ENCODE measurements at regions not wholly inside any gene's neighbourhood (a gene's known extent, or its start where the extent isn't known, plus 50 kb on each side); places are given as distances from the start of the nearest gene placed in this dataset.

DNA sequence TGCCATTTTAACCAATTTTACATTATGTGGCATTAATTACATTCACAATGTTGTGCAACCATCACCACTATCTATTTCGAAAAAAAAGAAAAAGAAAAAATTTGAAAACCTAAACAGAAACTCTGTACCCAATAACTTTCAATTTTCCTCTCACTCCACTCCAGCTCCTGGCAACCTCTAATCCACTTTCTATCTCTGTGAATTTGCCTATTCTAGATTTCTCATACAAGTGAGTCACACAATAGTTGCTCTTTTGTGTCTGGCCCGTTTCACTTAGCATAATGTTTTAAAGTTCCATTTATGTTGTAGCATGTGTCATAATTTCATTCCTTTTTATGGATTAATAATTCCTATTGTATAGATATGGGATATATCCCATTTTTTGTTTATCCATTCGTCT, 53.3 kb upstream of the TBC1D5 start:
- DNase-seq, result no peak
- H3K27ac Mint-ChIP-seq, result no peak overlapping the region

DNA sequence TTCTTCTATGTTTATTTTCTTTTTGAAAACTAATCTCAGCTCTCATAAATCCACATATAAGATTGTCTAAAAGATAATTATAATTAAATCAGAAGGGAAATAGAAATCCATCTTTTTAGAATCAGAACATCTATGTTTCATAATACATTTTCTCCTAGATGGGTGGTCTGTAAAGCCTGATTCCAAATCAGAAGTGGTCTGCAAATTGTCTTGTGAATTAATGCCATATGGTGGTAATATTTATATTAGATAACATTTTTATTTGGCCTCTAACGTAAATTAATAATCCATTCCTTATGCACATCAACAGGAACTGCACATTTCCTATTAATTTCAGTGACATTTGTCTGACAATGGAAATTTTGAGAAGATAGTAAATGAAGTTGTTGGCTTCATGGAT, 52.8 kb upstream of the TBC1D5 start:
- peaks cover 4% of the 10 kb centered on the region for H3K27me3 Mint-ChIP-seq
- peaks cover 15% of the 10 kb centered on the region for H3K9me3 Mint-ChIP-seq
- no peak for DNase-seq
- H3K36me3 Mint-ChIP-seq (ENCODE audit: low read depth), result peaks cover 1% of the 10 kb centered on the region
- no peak overlapping the region for H3K4me3 Mint-ChIP-seq
- no peaks in the 10 kb centered on the region for H3K4me1 Mint-ChIP-seq (ENCODE audit: low read depth)
- no peak overlapping the region for H3K27ac Mint-ChIP-seq

More for the DNA sequence above, 53.3 kb upstream of the TBC1D5 start:
- Mint-ChIP-seq H3K4me1 (ENCODE audit: low read depth) (no peaks in the 10 kb centered on the region), H3K36me3 (ENCODE audit: low read depth) (peaks cover 1% of the 10 kb centered on the region), H3K27me3 (peaks cover 4% of the 10 kb centered on the region), H3K4me3 (no peak overlapping the region), H3K9me3 (peaks cover 14% of the 10 kb centered on the region)

DNA sequence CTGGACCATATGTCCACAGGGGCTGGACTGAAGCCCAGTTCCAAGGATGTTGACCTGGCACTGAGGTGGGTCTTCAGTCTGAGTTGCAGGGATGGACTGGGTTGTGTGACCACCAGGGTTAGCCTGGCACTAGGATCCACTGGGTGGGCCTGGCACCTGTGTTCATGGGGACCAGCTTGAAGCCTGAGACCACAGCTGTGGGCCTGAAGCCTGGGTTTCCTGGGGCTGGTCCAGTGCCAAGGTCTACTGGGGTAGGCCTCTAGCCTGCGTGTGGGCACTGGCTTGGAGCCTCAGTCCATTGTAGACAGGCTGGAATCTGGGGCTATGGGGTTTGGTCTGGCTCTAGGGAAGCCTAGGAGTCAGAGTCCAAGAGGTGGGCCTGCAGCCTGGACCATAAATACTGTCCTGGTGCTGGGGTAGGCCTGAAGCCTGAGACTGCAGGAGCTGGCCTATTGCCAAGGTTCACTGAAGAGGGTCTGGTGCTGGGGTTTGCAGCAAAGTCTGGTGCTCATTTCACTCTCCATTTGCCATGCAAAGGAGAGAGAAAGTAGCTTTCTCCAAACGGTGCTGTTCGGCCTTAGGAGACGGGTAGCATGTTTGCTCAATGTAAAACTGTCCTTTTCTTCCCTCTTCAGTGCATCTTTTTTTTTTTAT, 51.2 kb upstream of the TBC1D5 start:
- Mint-ChIP-seq H3K27me3 (peaks cover 4% of the 10 kb centered on the region), H3K36me3 (ENCODE audit: low read depth) (peaks cover 1% of the 10 kb centered on the region), H3K27ac (no peak overlapping the region), H3K4me3 (no peak overlapping the region), H3K4me1 (ENCODE audit: low read depth) (no peaks in the 10 kb centered on the region), H3K9me3 (peaks cover 16% of the 10 kb centered on the region)
- no peak for DNase-seq

All from activated T-cell treated with anti-CD3 and anti-CD28 coated beads, Interleukin-2, amount 50 U/mL, for 24 hours (primary cell).